ENCODE measurements at regions not wholly inside any gene's neighbourhood (a gene's known extent, or its start where the extent isn't known, plus 50 kb on each side); places are given as distances from the start of the nearest gene placed in this dataset.

DNA sequence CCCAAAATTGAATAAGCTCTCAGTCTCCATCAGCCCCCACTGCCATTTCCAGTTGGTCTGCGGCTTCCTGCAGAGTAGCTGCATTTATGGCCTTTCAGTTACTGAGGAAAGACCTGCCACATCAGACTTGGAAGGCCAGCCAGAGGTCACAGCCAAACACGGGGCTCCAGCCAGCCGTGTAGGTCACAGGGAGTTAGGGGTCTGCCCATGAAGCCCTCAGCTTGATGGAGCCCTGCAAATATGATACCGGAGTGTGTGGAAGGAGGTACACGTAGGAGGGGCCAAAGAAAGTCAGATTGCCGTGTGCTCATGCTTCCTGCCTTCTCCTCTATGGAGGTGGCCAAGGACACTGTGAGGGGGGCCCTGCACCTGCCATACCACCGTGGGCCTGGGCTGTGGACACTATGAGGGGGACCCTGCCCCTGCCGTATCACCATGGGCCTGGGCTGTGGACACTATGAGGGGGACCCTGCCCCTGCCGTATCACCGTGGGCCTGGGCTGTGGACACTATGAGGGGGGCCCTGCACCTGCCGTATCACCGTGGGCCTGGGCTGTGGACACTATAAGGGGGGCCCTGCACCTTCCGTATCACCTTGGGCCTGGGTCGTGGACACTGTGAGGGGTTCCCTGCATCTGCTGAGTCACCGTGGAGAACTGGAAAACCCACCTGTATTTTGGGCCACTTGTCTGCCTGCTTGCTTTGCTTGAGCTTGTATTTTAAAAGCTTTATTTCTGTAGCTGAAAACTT, 335.7 kb upstream of the SHH start (continued):
- TF ChIP-seq, protein P1, sequence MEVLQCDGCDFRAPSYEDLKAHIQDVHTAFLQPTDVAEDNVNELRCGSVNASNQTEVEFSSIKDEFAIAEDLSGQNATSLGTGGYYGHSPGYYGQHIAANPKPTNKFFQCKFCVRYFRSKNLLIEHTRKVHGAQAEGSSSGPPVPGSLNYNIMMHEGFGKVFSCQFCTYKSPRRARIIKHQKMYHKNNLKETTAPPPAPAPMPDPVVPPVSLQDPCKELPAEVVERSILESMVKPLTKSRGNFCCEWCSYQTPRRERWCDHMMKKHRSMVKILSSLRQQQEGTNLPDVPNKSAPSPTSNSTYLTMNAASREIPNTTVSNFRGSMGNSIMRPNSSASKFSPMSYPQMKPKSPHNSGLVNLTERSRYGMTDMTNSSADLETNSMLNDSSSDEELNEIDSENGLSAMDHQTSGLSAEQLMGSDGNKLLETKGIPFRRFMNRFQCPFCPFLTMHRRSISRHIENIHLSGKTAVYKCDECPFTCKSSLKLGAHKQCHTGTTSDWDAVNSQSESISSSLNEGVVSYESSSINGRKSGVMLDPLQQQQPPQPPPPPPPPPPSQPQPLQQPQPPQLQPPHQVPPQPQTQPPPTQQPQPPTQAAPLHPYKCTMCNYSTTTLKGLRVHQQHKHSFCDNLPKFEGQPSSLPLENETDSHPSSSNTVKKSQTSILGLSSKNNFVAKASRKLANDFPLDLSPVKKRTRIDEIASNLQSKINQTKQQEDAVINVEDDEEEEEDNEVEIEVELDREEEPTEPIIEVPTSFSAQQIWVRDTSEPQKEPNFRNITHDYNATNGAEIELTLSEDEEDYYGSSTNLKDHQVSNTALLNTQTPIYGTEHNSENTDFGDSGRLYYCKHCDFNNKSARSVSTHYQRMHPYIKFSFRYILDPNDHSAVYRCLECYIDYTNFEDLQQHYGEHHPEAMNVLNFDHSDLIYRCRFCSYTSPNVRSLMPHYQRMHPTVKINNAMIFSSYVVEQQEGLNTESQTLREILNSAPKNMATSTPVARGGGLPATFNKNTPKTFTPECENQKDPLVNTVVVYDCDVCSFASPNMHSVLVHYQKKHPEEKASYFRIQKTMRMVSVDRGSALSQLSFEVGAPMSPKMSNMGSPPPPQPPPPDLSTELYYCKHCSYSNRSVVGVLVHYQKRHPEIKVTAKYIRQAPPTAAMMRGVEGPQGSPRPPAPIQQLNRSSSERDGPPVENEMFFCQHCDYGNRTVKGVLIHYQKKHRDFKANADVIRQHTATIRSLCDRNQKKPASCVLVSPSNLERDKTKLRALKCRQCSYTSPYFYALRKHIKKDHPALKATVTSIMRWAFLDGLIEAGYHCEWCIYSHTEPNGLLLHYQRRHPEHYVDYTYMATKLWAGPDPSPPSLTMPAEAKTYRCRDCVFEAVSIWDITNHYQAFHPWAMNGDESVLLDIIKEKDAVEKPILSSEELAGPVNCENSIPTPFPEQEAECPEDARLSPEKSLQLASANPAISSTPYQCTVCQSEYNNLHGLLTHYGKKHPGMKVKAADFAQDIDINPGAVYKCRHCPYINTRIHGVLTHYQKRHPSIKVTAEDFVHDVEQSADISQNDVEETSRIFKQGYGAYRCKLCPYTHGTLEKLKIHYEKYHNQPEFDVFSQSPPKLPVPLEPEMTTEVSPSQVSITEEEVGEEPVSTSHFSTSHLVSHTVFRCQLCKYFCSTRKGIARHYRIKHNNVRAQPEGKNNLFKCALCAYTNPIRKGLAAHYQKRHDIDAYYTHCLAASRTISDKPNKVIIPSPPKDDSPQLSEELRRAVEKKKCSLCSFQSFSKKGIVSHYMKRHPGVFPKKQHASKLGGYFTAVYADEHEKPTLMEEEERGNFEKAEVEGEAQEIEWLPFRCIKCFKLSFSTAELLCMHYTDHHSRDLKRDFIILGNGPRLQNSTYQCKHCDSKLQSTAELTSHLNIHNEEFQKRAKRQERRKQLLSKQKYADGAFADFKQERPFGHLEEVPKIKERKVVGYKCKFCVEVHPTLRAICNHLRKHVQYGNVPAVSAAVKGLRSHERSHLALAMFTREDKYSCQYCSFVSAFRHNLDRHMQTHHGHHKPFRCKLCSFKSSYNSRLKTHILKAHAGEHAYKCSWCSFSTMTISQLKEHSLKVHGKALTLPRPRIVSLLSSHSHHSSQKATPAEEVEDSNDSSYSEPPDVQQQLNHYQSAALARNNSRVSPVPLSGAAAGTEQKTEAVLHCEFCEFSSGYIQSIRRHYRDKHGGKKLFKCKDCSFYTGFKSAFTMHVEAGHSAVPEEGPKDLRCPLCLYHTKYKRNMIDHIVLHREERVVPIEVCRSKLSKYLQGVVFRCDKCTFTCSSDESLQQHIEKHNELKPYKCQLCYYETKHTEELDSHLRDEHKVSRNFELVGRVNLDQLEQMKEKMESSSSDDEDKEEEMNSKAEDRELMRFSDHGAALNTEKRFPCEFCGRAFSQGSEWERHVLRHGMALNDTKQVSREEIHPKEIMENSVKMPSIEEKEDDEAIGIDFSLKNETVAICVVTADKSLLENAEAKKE (CRISPR knock-in tag; IDR thresholded peaks at IDR 0.05) = no peak

DNA sequence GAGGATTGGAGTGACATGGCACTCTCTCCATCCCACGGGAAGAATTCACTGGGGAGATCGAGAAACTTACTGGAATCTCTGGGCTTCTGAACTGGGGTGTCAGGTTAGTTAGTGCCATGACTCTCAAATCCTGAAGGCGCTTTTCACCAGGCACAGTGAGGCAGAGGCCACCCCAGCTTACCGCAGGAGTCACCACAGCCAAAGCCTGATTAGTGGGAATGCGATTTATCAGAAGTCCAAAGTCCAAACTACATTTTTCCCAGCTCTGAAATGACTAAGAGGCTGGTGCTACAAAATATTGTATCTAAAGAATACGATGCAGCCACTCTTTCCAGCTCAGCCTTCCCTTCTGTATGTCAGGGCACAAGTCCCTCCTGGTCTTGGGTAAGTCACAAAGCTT, 334.8 kb upstream of the SHH start:
- no peak overlapping the region for H2AFZ ChIP-seq
- no peak for DNase-seq (ENCODE audit: low spot score)
- no peaks in the 10 kb centered on the region for H3F3A ChIP-seq (replicated peaks; ENCODE audit: low read depth)
- no peaks in the 10 kb centered on the region for H3K9me3 Mint-ChIP-seq
- H3K4me3 ChIP-seq = no peak overlapping the region
- no peaks in the 10 kb centered on the region for H3K36me3 Mint-ChIP-seq (ENCODE audit: low read depth)
- peaks cover 14% of the 10 kb centered on the region for H3K4me1 Mint-ChIP-seq
- no peak overlapping the region for H3K27ac ChIP-seq (ENCODE audit: low read depth)
- ATAC-seq = no peak
- peaks cover 6% of the 10 kb centered on the region for H3K27me3 Mint-ChIP-seq (ENCODE audit: insufficient read depth, low read depth, poor library complexity)
- H3K27me3 ChIP-seq (ENCODE audit: insufficient read depth) = no peaks in the 10 kb centered on the region
- H3K4me2 ChIP-seq = no peak overlapping the region
- no peaks in the 10 kb centered on the region for H3K79me2 ChIP-seq (replicated peaks; ENCODE audit: insufficient read depth)
- no peak overlapping the region for H3K4me3 Mint-ChIP-seq
- no peak overlapping the region for H3K27ac Mint-ChIP-seq
- H4K20me1 ChIP-seq (replicated peaks; ENCODE audit: insufficient read depth) = no peaks in the 10 kb centered on the region
- H3K36me3 ChIP-seq (ENCODE audit: insufficient read depth) = no peaks in the 10 kb centered on the region
- no peaks in the 10 kb centered on the region for H3K4me1 ChIP-seq (ENCODE audit: insufficient read depth)
- H3K9me2 ChIP-seq (ENCODE audit: insufficient read depth) = no peaks in the 10 kb centered on the region
- no peak for TF ChIP-seq EZH2 (IDR thresholded peaks at IDR 0.05; ENCODE audit: low read depth, unreplicated experiment)
- no peak for TF ChIP-seq JUNB (IDR thresholded peaks at IDR 0.05; ENCODE audit: unreplicated experiment)
- TF ChIP-seq CREB1 (CRISPR knock-in tag; IDR thresholded peaks at IDR 0.05; ENCODE audit: low read depth) = no peak
- no peak for TF ChIP-seq ZNF331 (CRISPR knock-in tag; IDR thresholded peaks at IDR 0.05; ENCODE audit: low read depth)
- TF ChIP-seq EZH2phosphoT487 (IDR thresholded peaks at IDR 0.05; ENCODE audit: unreplicated experiment) = no peak
- no peak for TF ChIP-seq ZNF114 (CRISPR knock-in tag; IDR thresholded peaks at IDR 0.05)
- TF ChIP-seq, protein P1 (CRISPR knock-in tag; IDR thresholded peaks at IDR 0.05) = no peak
- TF ChIP-seq STAT1 (IDR thresholded peaks at IDR 0.05; ENCODE audit: unreplicated experiment) = no peak

Data from GM23338 (cell line).